Karpas-422 (cell line): ENCODE measurements at regions not wholly inside any gene's neighbourhood (a gene's known extent, or its start where the extent isn't known, plus 50 kb on each side); places are given as distances from the start of the nearest gene placed in this dataset.
"Not testable (repeated sequence)": the region's sequence is repeated elsewhere in the genome, so short reads cannot be mapped to it uniquely, and the experiment has no call there.

Source experiments
- DNase-seq: peaks from one replicate; pipeline ENCODE4 v3.0.0-alpha.2; 2015
- H2AFZ ChIP-seq: fragments of 200-600 bp; sonication (generic); 2 replicates; pipeline ENCODE4 v1.6.1; 2014; ENCODE audit warnings: antibody characterized with exemption, low read length, mixed read lengths
- H3K27ac ChIP-seq: fragments of 200-600 bp; sonication (generic); 2 replicates; pipeline ENCODE4 v1.5.1; 2014; ENCODE audit warnings: mild to moderate bottlenecking, low read length, moderate library complexity
- H3K27me3 ChIP-seq: fragments of 200-600 bp; sonication (generic); 2 replicates; pipeline ENCODE4 v1.6.1; 2014; ENCODE audit warnings: low read length, mixed read lengths
- H3K36me3 ChIP-seq: fragments of 200-600 bp; sonication (generic); 2 replicates; pipeline ENCODE4 v1.6.1; 2014; ENCODE audit warnings: low read length, mixed read lengths; ENCODE audit not compliant: insufficient read depth
- H3K4me1 ChIP-seq: fragments of 200-600 bp; sonication (generic); 2 replicates; pipeline ENCODE4 v1.6.1; 2014; ENCODE audit warnings: mild to moderate bottlenecking, low read length, mixed read lengths
- H3K4me2 ChIP-seq: fragments of 200-600 bp; sonication (generic); 2 replicates; pipeline ENCODE4 v1.6.1; 2014; ENCODE audit warnings: low read length, low read depth, mild to moderate bottlenecking; ENCODE audit not compliant: poor library complexity, severe bottlenecking
- H3K4me3 ChIP-seq: fragments of 200-600 bp; sonication (generic); 2 replicates; pipeline ENCODE4 v1.5.1; 2014; ENCODE audit warnings: mild to moderate bottlenecking, antibody characterized with exemption, low read length, mixed read lengths
- H3K79me2 ChIP-seq: fragments of 200-600 bp; sonication (generic); 2 replicates; pipeline ENCODE4 v1.6.1; 2014; ENCODE audit warnings: mild to moderate bottlenecking, low read length, mixed read lengths
- H3K9ac ChIP-seq: fragments of 200-600 bp; sonication (generic); 2 replicates; pipeline ENCODE4 v1.6.0; 2014; ENCODE audit warnings: low read length
- H3K9me2 ChIP-seq: fragments of 200-600 bp; sonication (generic), shearing (Covaris generic); replicated peaks from 2 replicates; pipeline ENCODE4 v1.6.0; 2014; ENCODE audit warnings: mild to moderate bottlenecking, low read length, moderate library complexity; ENCODE audit not compliant: insufficient read depth
- H3K9me3 ChIP-seq: fragments of 300-700, 200-600 bp; sonication (generic); 2 replicates; pipeline ENCODE4 v1.6.1; 2014; ENCODE audit warnings: low read length, mixed read lengths
- H4K20me1 ChIP-seq: fragments of 200-600 bp; sonication (generic); 2 replicates; pipeline ENCODE4 v1.6.1; 2014; ENCODE audit warnings: mild to moderate bottlenecking, antibody characterized with exemption, low read length, low read depth; ENCODE audit not compliant: insufficient read depth

DNA sequence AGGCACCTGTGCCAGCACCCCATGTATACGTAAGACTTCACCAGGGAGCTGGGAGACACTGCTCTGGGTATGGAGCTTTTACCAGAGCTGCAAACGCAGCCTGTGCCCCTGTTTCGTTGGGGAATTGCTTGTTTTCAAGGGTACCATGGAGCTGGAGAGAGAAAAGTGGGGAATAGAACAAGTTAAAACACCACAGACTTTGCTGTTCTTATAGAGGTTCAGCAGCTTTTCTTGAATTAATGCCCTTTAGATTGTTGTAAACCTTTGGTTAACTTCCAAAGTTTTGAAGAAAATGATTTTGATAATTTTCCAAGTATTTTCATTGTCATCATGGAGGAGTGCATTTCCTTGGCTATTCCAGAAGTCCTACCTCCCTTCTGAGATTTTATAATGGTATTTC lies 131.7 kb downstream of the KBTBD2 start:
- not testable (repeated sequence) for H3K9ac ChIP-seq, H3K79me2 ChIP-seq, H3K4me1 ChIP-seq, H3K4me2 ChIP-seq, H2AFZ ChIP-seq, H3K4me3 ChIP-seq, H4K20me1 ChIP-seq, H3K36me3 ChIP-seq, H3K9me3 ChIP-seq, H3K27me3 ChIP-seq, H3K27ac ChIP-seq, DNase-seq, H3K9me2 ChIP-seq

DNA sequence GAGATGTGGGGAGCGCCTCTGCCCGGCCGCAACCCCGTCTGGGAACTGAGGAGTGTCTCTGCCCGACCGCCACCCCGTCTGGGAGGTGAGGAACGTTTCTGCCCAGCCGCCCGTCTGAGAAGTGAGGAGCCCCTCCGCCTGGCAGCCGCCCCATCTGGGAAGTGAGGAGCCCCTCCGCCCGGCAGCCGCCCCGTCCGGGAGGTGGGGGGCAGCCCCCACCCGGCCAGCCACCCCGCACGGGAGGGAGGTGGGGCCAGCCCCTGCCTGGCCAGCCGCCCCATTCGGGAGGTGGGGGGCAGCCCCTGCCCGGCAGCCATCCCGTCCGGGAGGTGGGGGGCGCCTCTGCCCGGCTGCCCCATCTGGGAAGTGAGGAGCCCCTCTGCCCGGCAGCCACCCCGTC lies 137.7 kb downstream of the KBTBD2 start:
- H3K27ac ChIP-seq, H3K4me3 ChIP-seq, H3K36me3 ChIP-seq, H3K27me3 ChIP-seq, H3K4me2 ChIP-seq, H3K79me2 ChIP-seq, H3K9me2 ChIP-seq, H3K4me1 ChIP-seq, DNase-seq, H4K20me1 ChIP-seq, H3K9me3 ChIP-seq, H3K9ac ChIP-seq, H2AFZ ChIP-seq: not testable (repeated sequence)

DNA sequence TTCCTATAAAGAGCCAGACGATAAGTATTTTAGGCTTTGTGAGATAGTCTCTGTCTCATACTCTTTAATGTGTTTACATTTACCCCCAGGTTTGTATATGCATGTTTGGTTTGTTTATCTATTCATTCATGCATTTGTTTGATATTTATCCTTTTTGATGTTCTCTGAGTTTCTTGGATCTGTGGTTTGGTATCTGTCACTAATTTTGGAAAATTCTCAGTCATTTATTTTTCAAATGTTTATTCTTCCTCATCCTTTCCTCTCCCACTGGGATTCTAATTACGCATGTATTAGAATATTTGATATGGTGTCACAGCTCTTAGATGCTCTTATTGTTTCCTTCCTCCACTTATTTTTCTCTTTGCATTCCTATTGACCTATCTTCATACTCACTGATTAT lies 143.2 kb downstream of the KBTBD2 start:
- not testable (repeated sequence) for H3K9ac ChIP-seq, DNase-seq, H3K9me3 ChIP-seq, H3K79me2 ChIP-seq, H4K20me1 ChIP-seq, H3K36me3 ChIP-seq, H2AFZ ChIP-seq, H3K9me2 ChIP-seq, H3K4me1 ChIP-seq, H3K4me3 ChIP-seq, H3K27me3 ChIP-seq, H3K27ac ChIP-seq, H3K4me2 ChIP-seq

DNA sequence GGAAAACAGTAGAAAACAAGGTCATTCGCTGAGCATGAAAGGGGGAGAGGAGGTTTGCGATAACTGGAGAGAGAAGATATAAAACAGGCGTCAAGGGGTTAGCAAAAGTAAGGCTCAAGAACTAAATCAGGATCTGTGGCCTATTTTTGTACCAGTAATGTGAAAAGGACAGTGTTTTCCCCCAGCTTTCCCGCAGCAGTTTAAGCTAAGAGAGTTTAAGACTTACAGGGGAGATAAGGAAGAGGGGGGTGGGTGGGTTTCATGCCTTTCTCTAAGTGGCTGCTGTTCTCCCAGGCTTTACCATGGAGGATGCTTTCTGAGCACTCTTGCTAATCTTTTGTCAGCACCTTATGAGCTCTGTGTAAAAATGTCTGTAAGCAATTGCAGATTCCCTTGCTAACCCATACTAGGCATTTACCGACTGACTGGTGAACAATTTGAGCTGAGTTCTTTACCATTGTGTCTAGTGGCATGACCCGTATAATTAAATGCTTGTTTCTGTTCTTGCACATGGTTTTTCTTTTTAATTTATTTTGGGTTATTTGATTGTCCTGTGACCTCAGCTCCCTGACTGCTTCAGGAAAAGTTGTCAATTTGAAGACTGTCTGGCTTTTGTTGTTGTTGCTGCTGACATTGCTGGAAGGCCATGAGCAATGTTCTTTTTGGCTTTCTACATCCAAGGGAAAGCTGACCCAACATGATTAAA lies 144.0 kb downstream of the KBTBD2 start:
- not testable (repeated sequence) for DNase-seq, H3K9me3 ChIP-seq, H4K20me1 ChIP-seq, H3K9ac ChIP-seq, H3K4me1 ChIP-seq, H3K36me3 ChIP-seq, H3K27ac ChIP-seq, H2AFZ ChIP-seq, H3K9me2 ChIP-seq, H3K4me2 ChIP-seq, H3K27me3 ChIP-seq, H3K4me3 ChIP-seq, H3K79me2 ChIP-seq

DNA sequence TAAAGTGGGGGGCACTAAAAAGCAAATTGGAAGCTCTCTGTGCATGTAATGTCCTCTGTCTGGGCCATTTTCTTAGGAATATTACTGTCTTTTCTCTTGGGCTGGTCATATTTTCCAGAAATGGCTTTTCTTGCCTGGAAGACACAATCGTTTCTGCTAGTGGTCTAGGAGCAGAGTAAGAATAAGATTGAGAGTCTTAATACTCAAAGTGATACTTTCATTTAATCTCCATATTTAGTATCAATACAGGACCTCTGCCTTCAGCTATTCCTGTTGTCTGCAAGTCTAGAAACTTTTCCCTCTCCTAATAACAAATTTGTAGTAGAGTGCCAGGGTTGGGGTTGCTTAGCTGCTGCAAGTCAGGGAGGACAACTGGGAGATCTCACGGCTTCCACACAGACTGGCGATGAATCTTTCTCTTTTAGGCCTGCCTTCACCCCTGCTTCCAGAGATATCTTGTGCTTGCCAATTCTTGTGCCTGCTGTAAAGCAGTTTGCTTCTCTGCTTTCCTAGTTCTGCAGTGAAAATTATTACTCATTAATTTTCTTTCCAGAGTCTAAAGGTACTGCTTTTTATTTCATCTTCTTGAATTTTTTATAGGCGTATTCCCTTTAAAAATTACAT lies 149.6 kb downstream of the KBTBD2 start:
- not testable (repeated sequence) for DNase-seq, H3K9me3 ChIP-seq, H3K4me3 ChIP-seq, H4K20me1 ChIP-seq, H3K4me1 ChIP-seq, H3K9me2 ChIP-seq, H3K27ac ChIP-seq, H3K79me2 ChIP-seq, H2AFZ ChIP-seq, H3K4me2 ChIP-seq, H3K9ac ChIP-seq, H3K36me3 ChIP-seq, H3K27me3 ChIP-seq

DNA sequence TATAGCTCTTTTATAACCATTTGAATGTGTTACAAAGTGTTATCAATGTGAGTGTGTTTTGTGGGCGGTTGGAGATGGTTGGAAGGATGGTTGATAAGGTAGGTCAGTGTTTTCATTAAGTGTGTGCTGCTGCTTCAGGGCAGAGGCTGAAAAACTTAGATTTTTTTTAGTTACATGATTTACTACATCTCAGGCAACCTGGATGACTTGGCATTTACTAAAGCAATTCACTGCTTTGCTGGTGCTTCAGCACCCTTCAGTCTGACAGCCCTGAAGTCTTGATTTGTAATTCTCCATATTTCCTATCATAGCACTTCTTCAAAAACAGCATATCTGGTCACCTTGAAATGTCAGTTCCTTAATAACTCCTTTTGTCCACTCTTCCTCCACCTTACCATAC lies 151.8 kb downstream of the KBTBD2 start:
- H3K4me3 ChIP-seq, H3K27ac ChIP-seq, H2AFZ ChIP-seq, H3K27me3 ChIP-seq, H3K79me2 ChIP-seq, H3K9ac ChIP-seq, H3K36me3 ChIP-seq, DNase-seq, H4K20me1 ChIP-seq, H3K9me3 ChIP-seq, H3K4me2 ChIP-seq, H3K9me2 ChIP-seq, H3K4me1 ChIP-seq: not testable (repeated sequence)

DNA sequence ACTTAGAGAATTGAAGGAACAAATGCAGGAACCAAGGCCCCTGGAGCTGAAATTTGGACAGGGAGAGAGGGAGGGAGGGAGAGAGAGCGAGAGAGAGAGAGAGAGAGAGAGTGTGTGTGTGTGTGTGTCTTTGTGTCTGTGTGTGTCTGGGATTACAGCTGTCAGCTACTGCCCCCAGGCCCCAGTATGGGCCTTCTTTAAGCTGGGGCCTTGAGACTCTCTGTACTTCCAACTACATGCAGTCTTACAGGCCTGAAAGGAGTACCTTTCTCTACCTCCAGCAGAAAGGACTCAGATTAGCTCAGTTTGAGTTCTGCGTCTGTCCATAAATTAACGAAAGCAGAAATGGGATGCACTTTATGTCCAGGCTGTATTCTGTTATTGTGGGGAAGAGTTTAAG lies 153.2 kb downstream of the KBTBD2 start:
- H3K4me2 ChIP-seq, H3K27ac ChIP-seq, H3K27me3 ChIP-seq, H3K4me3 ChIP-seq, H4K20me1 ChIP-seq, DNase-seq, H3K9ac ChIP-seq, H3K36me3 ChIP-seq, H3K9me2 ChIP-seq, H3K4me1 ChIP-seq, H2AFZ ChIP-seq, H3K9me3 ChIP-seq, H3K79me2 ChIP-seq: not testable (repeated sequence)

DNA sequence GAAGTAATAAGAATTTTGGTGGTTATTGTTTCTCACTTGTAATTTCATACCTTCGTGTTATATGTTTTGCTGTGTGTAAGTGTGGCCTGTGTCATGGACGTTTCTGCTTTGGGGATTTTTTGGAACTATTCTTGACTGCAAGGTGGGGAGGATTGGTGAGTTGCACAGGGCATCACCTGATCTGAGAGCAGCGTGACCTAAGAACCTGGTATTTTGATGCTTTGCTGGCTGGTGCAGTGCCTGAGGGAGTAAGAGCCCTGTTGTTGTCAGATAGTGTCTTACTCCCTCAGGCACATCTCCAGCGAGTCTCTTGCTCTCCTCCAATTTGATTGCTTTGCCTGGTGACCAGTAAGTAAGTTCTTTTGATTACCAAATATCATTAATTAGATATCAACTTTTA lies 158.8 kb downstream of the KBTBD2 start:
- not testable (repeated sequence) for H3K9me2 ChIP-seq, H3K36me3 ChIP-seq, H4K20me1 ChIP-seq, H3K4me2 ChIP-seq, H3K9ac ChIP-seq, H3K4me3 ChIP-seq, DNase-seq, H2AFZ ChIP-seq, H3K27ac ChIP-seq, H3K9me3 ChIP-seq, H3K27me3 ChIP-seq, H3K4me1 ChIP-seq, H3K79me2 ChIP-seq

DNA sequence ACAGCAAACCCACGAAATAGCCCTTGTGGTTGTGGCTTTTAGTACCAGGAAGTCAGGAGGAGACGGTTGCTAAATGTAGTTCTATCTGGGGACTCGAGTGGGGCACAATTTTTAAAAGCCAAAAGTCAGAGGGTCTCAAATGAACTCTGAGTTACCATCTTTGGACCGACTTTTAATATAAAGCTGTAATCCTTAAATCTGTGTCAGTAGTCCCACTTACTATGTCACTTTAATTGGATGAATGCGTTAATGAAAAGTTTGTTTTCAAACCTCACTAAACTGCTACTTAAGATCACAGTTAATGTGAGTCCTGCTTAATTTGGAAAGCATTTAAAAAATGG lies 162.3 kb downstream of the KBTBD2 start:
- not testable (repeated sequence) for H3K9ac ChIP-seq, H3K27me3 ChIP-seq, H3K36me3 ChIP-seq, DNase-seq, H3K9me3 ChIP-seq, H3K4me2 ChIP-seq, H4K20me1 ChIP-seq, H3K79me2 ChIP-seq, H3K27ac ChIP-seq, H3K4me3 ChIP-seq, H3K4me1 ChIP-seq, H2AFZ ChIP-seq, H3K9me2 ChIP-seq
